ENCODE measurements at regions not wholly inside any gene's neighbourhood (a gene's known extent, or its start where the extent isn't known, plus 50 kb on each side); places are given as distances from the start of the nearest gene placed in this dataset.

GRCh38 chr6:138575257-138575656 is 76.0 kb upstream of the NHSL1 start:
- TF ChIP-seq EZH2 (IDR thresholded peaks at IDR 0.05; ENCODE audit: borderline replicate concordance, low read depth, low read length, poor library complexity, severe bottlenecking), result no peak
- no peak for TF ChIP-seq CTCF (conservative IDR thresholded peaks at IDR 0.05; ENCODE audit: low read depth, low read length)

All from A673 (cell line).